ENCODE measurements at regions not wholly inside any gene's neighbourhood (a gene's known extent, or its start where the extent isn't known, plus 50 kb on each side); places are given as distances from the start of the nearest gene placed in this dataset.

- in situ Hi-C loops (cut with MboI; ENCODE audit: low sequenced_read_pairs) = no loop called here
Measured at GRCh38 chr2:120933693-120934573, 198.3 kb downstream of the GLI2 start.

- in situ Hi-C loops (cut with MboI; ENCODE audit: low sequenced_read_pairs) = no loop called here
Measured at GRCh38 chr2:120934574-120935338, 199.1 kb downstream of the GLI2 start.

- in situ Hi-C loops (cut with MboI; ENCODE audit: low sequenced_read_pairs) = no loop called here
Measured at GRCh38 chr2:120935339-120936313, 200.0 kb downstream of the GLI2 start.

GRCh38 chr2:120936476-120937334 is 201.0 kb downstream of the GLI2 start:
- in situ Hi-C loops (cut with MboI; ENCODE audit: low sequenced_read_pairs) = no loop called here

- in situ Hi-C loops (cut with MboI; ENCODE audit: low sequenced_read_pairs) = no loop called here
Measured at GRCh38 chr2:120937686-120938044, 202.0 kb downstream of the GLI2 start.

GRCh38 chr2:120938045-120938771 is 202.5 kb downstream of the GLI2 start:
- in situ Hi-C loops (cut with MboI; ENCODE audit: low sequenced_read_pairs) = no loop called here

- in situ Hi-C loops (cut with MboI; ENCODE audit: low sequenced_read_pairs) = no loop called here
Measured at GRCh38 chr2:120939595-120940318, 204.1 kb downstream of the GLI2 start.

GRCh38 chr2:120940319-120940696 is 204.6 kb downstream of the GLI2 start:
- in situ Hi-C loops (cut with MboI; ENCODE audit: low sequenced_read_pairs) = no loop called here

GRCh38 chr2:120940726-120941256 is 205.1 kb downstream of the GLI2 start:
- in situ Hi-C loops (cut with MboI; ENCODE audit: low sequenced_read_pairs) = no loop called here

GRCh38 chr2:120941571-120942120 is 206.0 kb downstream of the GLI2 start:
- in situ Hi-C loops (cut with MboI; ENCODE audit: low sequenced_read_pairs) = no loop called here

- in situ Hi-C loops (cut with MboI; ENCODE audit: low sequenced_read_pairs) = no loop called here
Measured at GRCh38 chr2:120942658-120943057, 207.0 kb downstream of the GLI2 start.

- in situ Hi-C loops (cut with MboI; ENCODE audit: low sequenced_read_pairs) = no loop called here
Measured at GRCh38 chr2:120943403-120944034, 207.9 kb downstream of the GLI2 start.

GRCh38 chr2:120944575-120944974 is 208.9 kb downstream of the GLI2 start:
- in situ Hi-C loops (cut with MboI; ENCODE audit: low sequenced_read_pairs) = no loop called here

GRCh38 chr2:120945091-120945490 is 209.4 kb downstream of the GLI2 start:
- in situ Hi-C loops (cut with MboI; ENCODE audit: low sequenced_read_pairs) = no loop called here

GRCh38 chr2:120945832-120946499 is 210.3 kb downstream of the GLI2 start:
- in situ Hi-C loops (cut with MboI; ENCODE audit: low sequenced_read_pairs) = no loop called here

GRCh38 chr2:120947327-120947726 is 211.7 kb downstream of the GLI2 start:
- in situ Hi-C loops (cut with MboI; ENCODE audit: low sequenced_read_pairs) = no loop called here

- in situ Hi-C loops (cut with MboI; ENCODE audit: low sequenced_read_pairs) = no loop called here
Measured at GRCh38 chr2:120947982-120948661, 212.5 kb downstream of the GLI2 start.

Data from HL-60/S4 treated with phorbol 12-myristate 13-acetate at 8.2 ng/mL for 4 days and 3 days (cell line).